ENCODE measurements at regions not wholly inside any gene's neighbourhood (a gene's known extent, or its start where the extent isn't known, plus 50 kb on each side); places are given as distances from the start of the nearest gene placed in this dataset.

DNA sequence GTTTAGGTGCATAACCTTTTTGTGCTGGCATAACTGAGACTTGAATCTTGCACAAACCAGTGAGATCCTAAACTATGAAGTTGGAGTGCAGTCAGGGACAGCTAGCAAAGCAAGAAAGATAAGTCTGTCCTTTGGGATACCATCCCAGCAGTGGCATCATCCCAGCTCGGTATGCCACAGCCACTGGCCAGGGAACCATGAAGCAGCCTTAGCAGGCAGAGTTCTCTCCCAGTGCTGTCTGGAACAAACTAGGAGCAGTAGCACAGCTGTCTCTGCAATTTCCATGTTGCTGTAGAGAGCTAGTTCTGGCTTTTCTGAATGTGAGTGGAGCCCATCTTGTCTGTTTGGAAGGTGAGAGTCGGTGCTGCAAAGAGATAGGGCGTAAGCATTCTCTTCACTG, 130.3 kb downstream of the DTWD1 start:
- intact Hi-C loops (cut with micrococcal nuclease; ENCODE audit: unreplicated experiment): no loop called here
- H3K9me2 ChIP-seq (ENCODE audit: insufficient read depth): no peaks in the 10 kb centered on the region
- no peak overlapping the region for H2AFZ ChIP-seq
- TF ChIP-seq, protein P1, sequence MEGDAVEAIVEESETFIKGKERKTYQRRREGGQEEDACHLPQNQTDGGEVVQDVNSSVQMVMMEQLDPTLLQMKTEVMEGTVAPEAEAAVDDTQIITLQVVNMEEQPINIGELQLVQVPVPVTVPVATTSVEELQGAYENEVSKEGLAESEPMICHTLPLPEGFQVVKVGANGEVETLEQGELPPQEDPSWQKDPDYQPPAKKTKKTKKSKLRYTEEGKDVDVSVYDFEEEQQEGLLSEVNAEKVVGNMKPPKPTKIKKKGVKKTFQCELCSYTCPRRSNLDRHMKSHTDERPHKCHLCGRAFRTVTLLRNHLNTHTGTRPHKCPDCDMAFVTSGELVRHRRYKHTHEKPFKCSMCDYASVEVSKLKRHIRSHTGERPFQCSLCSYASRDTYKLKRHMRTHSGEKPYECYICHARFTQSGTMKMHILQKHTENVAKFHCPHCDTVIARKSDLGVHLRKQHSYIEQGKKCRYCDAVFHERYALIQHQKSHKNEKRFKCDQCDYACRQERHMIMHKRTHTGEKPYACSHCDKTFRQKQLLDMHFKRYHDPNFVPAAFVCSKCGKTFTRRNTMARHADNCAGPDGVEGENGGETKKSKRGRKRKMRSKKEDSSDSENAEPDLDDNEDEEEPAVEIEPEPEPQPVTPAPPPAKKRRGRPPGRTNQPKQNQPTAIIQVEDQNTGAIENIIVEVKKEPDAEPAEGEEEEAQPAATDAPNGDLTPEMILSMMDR (conservative IDR thresholded peaks at IDR 0.05): no peak
- TF ChIP-seq EZH2 (IDR thresholded peaks at IDR 0.05; ENCODE audit: low read depth): no peak
- no peaks in the 10 kb centered on the region for H3K27me3 ChIP-seq (ENCODE audit: insufficient read depth, low read depth)
- no peak overlapping the region for H3K4me2 ChIP-seq
- CTCF ChIA-PET: no interaction called here
- H3F3A ChIP-seq (ENCODE audit: insufficient read depth, low read depth): no peaks in the 10 kb centered on the region
- H3K4me1 ChIP-seq (replicated peaks; ENCODE audit: insufficient read depth): no peaks in the 10 kb centered on the region
- H3K9me3 ChIP-seq (ENCODE audit: insufficient read depth, low read depth): no peaks in the 10 kb centered on the region
- DNase-seq: no peak
- no peak overlapping the region for H3K27ac ChIP-seq
- no peaks in the 10 kb centered on the region for H3K79me2 ChIP-seq (ENCODE audit: low read depth)
- POLR2A ChIA-PET (ENCODE audit: unreplicated experiment): no interaction called here
- H4K20me1 ChIP-seq (ENCODE audit: insufficient read depth): no peaks in the 10 kb centered on the region
- H3K4me3 ChIP-seq: no peak overlapping the region
- H3K36me3 ChIP-seq (ENCODE audit: low read depth): no peaks in the 10 kb centered on the region
- BruUV-seq (replicated peaks): no TSS peak

DNA sequence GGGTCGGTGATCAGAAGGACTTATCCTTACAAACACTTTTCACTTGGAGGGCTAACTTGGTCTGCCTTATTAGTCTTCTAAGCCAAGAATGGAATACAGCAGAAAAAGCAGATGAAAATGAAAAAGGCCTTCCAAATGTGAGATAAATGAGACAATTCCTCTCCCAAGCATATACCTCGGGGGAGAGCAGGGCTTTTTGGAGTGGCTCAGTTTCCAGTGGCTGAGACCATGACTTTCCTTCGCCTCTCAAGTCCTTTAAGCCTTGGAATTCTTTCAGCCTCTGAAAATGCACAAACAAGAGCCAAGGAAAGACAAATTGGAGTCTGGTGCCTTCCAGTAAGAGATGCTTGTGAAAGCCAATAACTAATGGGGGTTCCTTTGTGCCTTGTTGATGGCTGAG, 130.9 kb downstream of the DTWD1 start:
- Histone ChIP-seq H3K9me2 (ENCODE audit: insufficient read depth) (no peaks in the 10 kb centered on the region), H3K9me3 (ENCODE audit: insufficient read depth, low read depth) (no peaks in the 10 kb centered on the region), H3K4me2 (no peak overlapping the region), H3K27me3 (ENCODE audit: insufficient read depth, low read depth) (no peaks in the 10 kb centered on the region), H3F3A (ENCODE audit: insufficient read depth, low read depth) (no peaks in the 10 kb centered on the region), H3K79me2 (ENCODE audit: low read depth) (no peaks in the 10 kb centered on the region), H4K20me1 (ENCODE audit: insufficient read depth) (no peaks in the 10 kb centered on the region), H3K4me3 (no peak overlapping the region), H2AFZ (no peak overlapping the region), H3K27ac (no peak overlapping the region), H3K36me3 (ENCODE audit: low read depth) (no peaks in the 10 kb centered on the region), H3K4me1 (replicated peaks; ENCODE audit: insufficient read depth) (no peaks in the 10 kb centered on the region)
- no peak for DNase-seq
- TF ChIP-seq, protein P1 (conservative IDR thresholded peaks at IDR 0.05): no peak
- TF ChIP-seq EZH2 (IDR thresholded peaks at IDR 0.05; ENCODE audit: low read depth): no peak
- CTCF ChIA-PET: no interaction called here
- BruUV-seq (replicated peaks): no TSS peak
- POLR2A ChIA-PET (ENCODE audit: unreplicated experiment): no interaction called here
- intact Hi-C loops (cut with micrococcal nuclease; ENCODE audit: unreplicated experiment): no loop called here

DNA sequence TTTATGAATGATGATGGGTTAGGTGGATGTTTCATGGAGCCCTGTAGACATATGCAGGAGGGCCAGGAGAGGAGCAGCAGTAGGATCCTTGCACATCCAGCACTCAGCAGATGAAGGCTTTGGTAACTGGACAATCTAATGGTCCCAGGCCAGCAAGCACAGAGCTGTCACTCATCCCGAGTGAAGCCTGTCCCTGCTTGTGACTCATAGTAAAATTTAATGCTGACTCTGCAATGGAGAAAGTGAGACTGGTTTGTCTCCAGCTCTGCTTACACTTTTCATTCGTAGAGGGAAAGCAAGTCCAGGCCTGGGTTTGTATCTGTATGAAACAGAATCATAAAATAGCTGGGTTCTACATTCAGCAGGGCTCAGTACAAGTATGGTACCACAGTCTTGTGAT, 131.7 kb downstream of the DTWD1 start:
- intact Hi-C loops (cut with micrococcal nuclease; ENCODE audit: unreplicated experiment): no loop called here
- Histone ChIP-seq H3K27me3 (ENCODE audit: insufficient read depth, low read depth) (no peaks in the 10 kb centered on the region), H3K4me1 (replicated peaks; ENCODE audit: insufficient read depth) (no peaks in the 10 kb centered on the region), H3K9me2 (ENCODE audit: insufficient read depth) (no peaks in the 10 kb centered on the region), H3K79me2 (ENCODE audit: low read depth) (no peaks in the 10 kb centered on the region), H3K9me3 (ENCODE audit: insufficient read depth, low read depth) (no peaks in the 10 kb centered on the region), H3K4me2 (no peak overlapping the region), H3K27ac (no peak overlapping the region), H3K4me3 (no peak overlapping the region), H3K36me3 (ENCODE audit: low read depth) (no peaks in the 10 kb centered on the region), H4K20me1 (ENCODE audit: insufficient read depth) (no peaks in the 10 kb centered on the region), H3F3A (ENCODE audit: insufficient read depth, low read depth) (no peaks in the 10 kb centered on the region), H2AFZ (no peak overlapping the region)
- POLR2A ChIA-PET (ENCODE audit: unreplicated experiment): no interaction called here
- TF ChIP-seq EZH2 (IDR thresholded peaks at IDR 0.05; ENCODE audit: low read depth): no peak
- TF ChIP-seq, protein P1 (conservative IDR thresholded peaks at IDR 0.05): no peak
- BruUV-seq (replicated peaks): no TSS peak
- CTCF ChIA-PET: no interaction called here
- no peak for DNase-seq
